SK-N-SH treated with all-trans-retinoic acid at 6 μM for 48 hours (cell line): ENCODE measurements at regions not wholly inside any gene's neighbourhood (a gene's known extent, or its start where the extent isn't known, plus 50 kb on each side); places are given as distances from the start of the nearest gene placed in this dataset.

ENCODE experiments used
- ARNTL ChIP-seq: fragments of 450-650 bp; formaldehyde crosslinking; IDR thresholded peaks from 2 replicates; pipeline ENCODE4 v1.5.0; 2020; ENCODE audit warnings: low read depth, mild to moderate bottlenecking, moderate library complexity, borderline replicate concordance
- BACH2 ChIP-seq: fragments of 250-450 bp; sonication (Bioruptor Pico); IDR thresholded peaks from 2 replicates; pipeline ENCODE4 v1.9.0; 2021; ENCODE audit warnings: mild to moderate bottlenecking, borderline replicate concordance
- CREB5 ChIP-seq: fragments of 250-450 bp; sonication (Bioruptor Pico); IDR thresholded peaks from 2 replicates; pipeline ENCODE4 v1.5.1; 2020; ENCODE audit warnings: low read depth, mild to moderate bottlenecking, moderate library complexity
- CSRNP3 ChIP-seq: fragments of 250-450 bp; sonication (Bioruptor Pico); IDR thresholded peaks from 2 replicates; pipeline ENCODE4 v1.5.1; 2021; ENCODE audit warnings: mild to moderate bottlenecking, moderate library complexity
- GLIS3 ChIP-seq: fragments of 250-450 bp; sonication (Bioruptor Pico); IDR thresholded peaks from 2 replicates; pipeline ENCODE4 v1.5.0; 2020; ENCODE audit warnings: mild to moderate bottlenecking, moderate library complexity
- PATZ1 ChIP-seq: fragments of 250-450 bp; sonication (Bioruptor Pico); IDR thresholded peaks from 2 replicates; pipeline ENCODE4 v1.8.0; 2020; ENCODE audit warnings: mild to moderate bottlenecking, moderate library complexity, borderline replicate concordance
- RARB ChIP-seq: fragments of 250-450 bp; sonication (Bioruptor Pico); IDR thresholded peaks from 2 replicates; pipeline ENCODE4 v1.8.0; 2021; ENCODE audit warnings: mild to moderate bottlenecking, moderate library complexity
- ZC3H10 ChIP-seq: fragments of 250-450 bp; sonication (Bioruptor Pico); IDR thresholded peaks from 2 replicates; pipeline ENCODE4 v1.5.1; 2021; ENCODE audit warnings: mild to moderate bottlenecking, moderate library complexity
- ZNF70 ChIP-seq: fragments of 450-650 bp; formaldehyde crosslinking; IDR thresholded peaks from 2 replicates; pipeline ENCODE4 v1.5.0; 2020; ENCODE audit warnings: mild to moderate bottlenecking, moderate library complexity

GRCh38 chr4:63607169-63607872 is 801.9 kb downstream of the TECRL start:
- TF ChIP-seq ZC3H10 (CRISPR knock-in tag) (no peak), GLIS3 (CRISPR knock-in tag) (no peak), ARNTL (CRISPR knock-in tag) (no peak), ZNF70 (CRISPR knock-in tag) (no peak), RARB (CRISPR knock-in tag) (no peak), PATZ1 (CRISPR knock-in tag) (no peak), BACH2 (CRISPR knock-in tag) (no peak), CREB5 (no peak), CSRNP3 (CRISPR knock-in tag) (no peak)
